RWPE2 (cell line): ENCODE measurements at regions not wholly inside any gene's neighbourhood (a gene's known extent, or its start where the extent isn't known, plus 50 kb on each side); places are given as distances from the start of the nearest gene placed in this dataset.

Experiments
- ATAC-seq: fragments of 200-7000 bp; cut with Tn5 transposase; 3 replicates; pipeline ENCODE4 v1.9.1; 2021; ENCODE audit warnings: low read depth
- DNase-seq: peaks from one replicate; pipeline ENCODE4 v3.0.0-alpha.2; 2020; ENCODE audit warnings: low spot score
- H3K27ac ChIP-seq: fragments of 450-650 bp; 2 replicates; pipeline ENCODE4 v1.5.1; 2017; ENCODE audit warnings: mild to moderate bottlenecking; ENCODE audit not compliant: poor library complexity, severe bottlenecking
- H3K27me3 ChIP-seq: fragments of 250-450 bp; sonication (Bioruptor Pico); 2 replicates; pipeline ENCODE4 v1.5.1; 2021; ENCODE audit warnings: mild to moderate bottlenecking, moderate library complexity; ENCODE audit not compliant: insufficient read depth, poor library complexity, severe bottlenecking
- H3K36me3 ChIP-seq: fragments of 250-450 bp; sonication (Bioruptor Pico); 2 replicates; pipeline ENCODE4 v1.5.1; 2020; ENCODE audit warnings: low read depth, mild to moderate bottlenecking, moderate library complexity
- H3K4me1 ChIP-seq: fragments of 250-450 bp; sonication (Bioruptor Pico); 2 replicates; pipeline ENCODE4 v1.5.1; 2021; ENCODE audit warnings: mild to moderate bottlenecking, moderate library complexity; ENCODE audit not compliant: insufficient read depth, poor library complexity, severe bottlenecking
- H3K4me3 ChIP-seq: fragments of 250-450 bp; sonication (Bioruptor Pico); 2 replicates; pipeline ENCODE4 v1.5.1; 2021; ENCODE audit warnings: mild to moderate bottlenecking, moderate library complexity; ENCODE audit not compliant: severe bottlenecking
- H3K9me3 ChIP-seq: fragments of 250-450 bp; sonication (Bioruptor Pico); 2 replicates; pipeline ENCODE4 v1.5.1; 2021; ENCODE audit warnings: mild to moderate bottlenecking, moderate library complexity; ENCODE audit not compliant: severe bottlenecking
- CTCF ChIP-seq: fragments of 450-650 bp; IDR thresholded peaks from one replicate; pipeline ENCODE4 v1.5.1; 2017; ENCODE audit warnings: mild to moderate bottlenecking, moderate library complexity; ENCODE audit not compliant: poor library complexity, severe bottlenecking

DNA sequence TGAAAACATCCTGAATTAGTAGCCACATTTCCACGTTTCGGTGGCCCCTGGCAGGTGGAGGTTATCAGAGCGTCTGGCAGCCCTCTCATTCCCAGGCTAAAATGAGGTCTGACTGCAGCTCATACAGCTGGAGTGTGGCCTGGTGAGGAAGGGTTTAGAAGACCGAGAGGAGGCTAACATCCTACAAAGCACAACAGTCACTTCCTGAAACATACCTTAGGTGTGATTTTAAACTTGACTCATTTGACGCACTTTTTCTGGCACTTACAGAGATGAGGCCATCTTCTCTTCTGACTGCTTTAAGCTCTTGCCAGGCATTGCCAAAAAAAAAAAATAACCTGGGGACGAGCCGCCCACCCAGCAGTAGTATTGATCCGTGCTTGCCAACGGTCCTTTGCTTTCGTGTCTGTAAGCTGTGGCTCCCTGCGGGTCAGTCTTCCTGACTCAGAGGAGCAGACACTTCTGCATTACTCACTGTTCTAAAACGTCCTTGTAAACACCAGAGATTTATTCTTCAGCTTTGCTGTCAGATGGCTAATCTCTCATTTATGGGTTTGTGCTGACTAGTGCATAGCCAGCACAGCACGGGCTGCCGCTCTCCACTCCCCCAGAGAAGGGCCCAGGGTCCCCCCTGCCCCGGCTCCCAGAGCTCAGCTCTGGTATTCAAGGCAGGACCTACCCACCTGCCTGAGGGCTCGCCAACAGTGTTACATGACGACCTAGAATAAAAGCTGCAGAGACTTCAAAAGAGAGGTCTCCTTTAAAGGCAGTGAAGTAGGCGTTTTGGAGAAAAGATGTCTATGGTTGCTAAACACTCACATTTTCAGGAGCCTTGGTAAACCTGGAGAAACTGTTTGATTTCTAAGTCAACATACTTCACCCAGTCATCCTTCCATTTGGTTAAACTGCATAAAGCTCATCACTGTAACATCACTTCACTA, 78.5 kb upstream of the FRMD1 start:
- H3K9me3 ChIP-seq = no peaks in the 10 kb centered on the region
- DNase-seq (no peak), ATAC-seq (peak; percentile 91)
- no peak overlapping the region for H3K4me3 ChIP-seq
- H3K4me1 ChIP-seq = peaks cover 4% of the 10 kb centered on the region
- no peaks in the 10 kb centered on the region for H3K36me3 ChIP-seq
- H3K27me3 ChIP-seq = no peaks in the 10 kb centered on the region
- H3K27ac ChIP-seq = peak overlapping the region; percentile 40
- TF ChIP-seq CTCF = no peak

DNA sequence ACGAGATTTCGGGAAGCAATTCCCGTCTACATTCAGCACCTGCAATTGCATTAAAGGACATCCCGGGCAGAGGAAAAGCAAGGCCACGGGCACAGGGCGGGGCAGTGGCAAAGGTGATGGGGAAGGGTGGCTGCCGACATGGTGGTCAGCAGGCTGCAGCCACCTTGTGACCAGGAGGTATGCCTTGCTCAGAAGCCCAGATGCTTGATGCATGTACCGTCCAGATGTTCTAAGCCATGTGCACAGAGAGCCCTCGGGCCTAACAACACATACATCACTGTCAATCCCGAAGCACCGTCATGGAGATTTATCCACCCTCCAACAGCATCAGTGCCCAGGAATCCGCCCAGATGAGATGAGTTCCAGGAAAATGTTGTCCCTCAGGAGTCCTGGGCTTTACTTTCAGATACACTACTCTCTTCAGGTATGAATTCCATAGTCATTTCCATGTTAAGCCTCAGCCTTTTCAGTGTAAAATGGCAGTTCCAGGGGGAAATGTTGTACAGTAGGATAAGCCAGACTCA, 77.8 kb upstream of the FRMD1 start:
- H3K9me3 ChIP-seq = no peaks in the 10 kb centered on the region
- H3K4me1 ChIP-seq = peaks cover 4% of the 10 kb centered on the region
- ATAC-seq (no peak), DNase-seq (no peak)
- H3K36me3 ChIP-seq = no peaks in the 10 kb centered on the region
- peaks cover 3% of the 10 kb centered on the region for H3K27me3 ChIP-seq
- no peak for TF ChIP-seq CTCF
- peak overlapping the region; percentile 40 for H3K27ac ChIP-seq
- no peak overlapping the region for H3K4me3 ChIP-seq

GRCh38 chr6:168155821-168156741, 77.1 kb upstream of the FRMD1 start:
- no peak overlapping the region for H3K27ac ChIP-seq
- no peak overlapping the region for H3K4me3 ChIP-seq
- H3K9me3 ChIP-seq = no peaks in the 10 kb centered on the region
- no peak for DNase-seq
- no peak for ATAC-seq
- H3K4me1 ChIP-seq = peaks cover 4% of the 10 kb centered on the region
- TF ChIP-seq CTCF = no peak
- peaks cover 7% of the 10 kb centered on the region for H3K27me3 ChIP-seq
- no peaks in the 10 kb centered on the region for H3K36me3 ChIP-seq

GRCh38 chr6:168155193-168155592, 76.2 kb upstream of the FRMD1 start:
- no peaks in the 10 kb centered on the region for H3K36me3 ChIP-seq
- H3K4me3 ChIP-seq = no peak overlapping the region
- peaks cover 4% of the 10 kb centered on the region for H3K4me1 ChIP-seq
- ATAC-seq (peak; percentile 31; the same call in 1 of the 3 replicates), DNase-seq (no peak)
- no peak for TF ChIP-seq CTCF
- peaks cover 7% of the 10 kb centered on the region for H3K27me3 ChIP-seq
- no peaks in the 10 kb centered on the region for H3K9me3 ChIP-seq
- H3K27ac ChIP-seq = no peak overlapping the region
